Parathyroid adenoma (tissue), 2 donors: ENCODE measurements at regions not wholly inside any gene's neighbourhood (a gene's known extent, or its start where the extent isn't known, plus 50 kb on each side); places are given as distances from the start of the nearest gene placed in this dataset.

Experiments used
- H2AFZ ChIP-seq: fragments of 300-600 bp; sonication (generic); one replicate; pipeline ENCODE4 v1.7.0; 2017; ENCODE audit warnings: antibody characterized with exemption, mild to moderate bottlenecking
- H3K27ac ChIP-seq: fragments of 300-600 bp; sonication (generic); one replicate; pipeline ENCODE4 v1.7.0; 2017
- H3K27me3 ChIP-seq: fragments of 300-600 bp; sonication (generic); one replicate; pipeline ENCODE4 v1.7.0; 2017; ENCODE audit warnings: low read length; ENCODE audit not compliant: control insufficient read depth, insufficient read depth
- H3K36me3 ChIP-seq: fragments of 300-600 bp; sonication (generic); one replicate; pipeline ENCODE4 v1.7.0; 2017; ENCODE audit warnings: low read length; ENCODE audit not compliant: control insufficient read depth, insufficient read depth
- H3K4me1 ChIP-seq: fragments of 300-600 bp; sonication (generic); one replicate; pipeline ENCODE4 v1.7.0; 2017; ENCODE audit warnings: control low read depth
- H3K4me2 ChIP-seq: fragments of 300-600 bp; sonication (generic); one replicate; pipeline ENCODE4 v1.7.0; 2017; ENCODE audit warnings: low read length
- H3K4me3 ChIP-seq: fragments of 300-600 bp; sonication (generic); one replicate; pipeline ENCODE4 v1.7.0; 2017; ENCODE audit warnings: low read depth, low read length
- H3K79me2 ChIP-seq: fragments of 300-600 bp; sonication (generic); one replicate; pipeline ENCODE4 v1.7.0; 2017; ENCODE audit warnings: control low read depth
- H3K9ac ChIP-seq: fragments of 300-600 bp; sonication (generic); one replicate; pipeline ENCODE4 v1.7.0; 2017; ENCODE audit warnings: mild to moderate bottlenecking
- H3K9me3 ChIP-seq: fragments of 300-600 bp; sonication (generic); one replicate; pipeline ENCODE4 v1.7.0; 2017; ENCODE audit warnings: low read length; ENCODE audit not compliant: control insufficient read depth
- CTCF ChIP-seq: fragments of 300-600 bp; sonication (generic); IDR thresholded peaks from one replicate; pipeline ENCODE4 v1.7.0; 2017; ENCODE audit warnings: antibody characterized with exemption, mild to moderate bottlenecking
- donor health status: primary hyperparathyroidism.

- H3K4me3 ChIP-seq, result no peak overlapping the region
- no peak overlapping the region for H3K27ac ChIP-seq
- H3K9me3 ChIP-seq, result no peaks in the 10 kb centered on the region
- no peak overlapping the region for H2AFZ ChIP-seq
- H3K27me3 ChIP-seq, result no peaks in the 10 kb centered on the region
- H3K4me1 ChIP-seq, result no peaks in the 10 kb centered on the region
- H3K9ac ChIP-seq, result no peak overlapping the region
- no peaks in the 10 kb centered on the region for H3K36me3 ChIP-seq
- TF ChIP-seq CTCF, result no peak
- H3K79me2 ChIP-seq, result no peaks in the 10 kb centered on the region
- H3K4me2 ChIP-seq, result no peak overlapping the region
These were observed 116.5 kb downstream of the HS3ST3B1 start for GRCh38 chr17:14417336-14417735.

GRCh38 chr17:14409292-14409691 is 108.4 kb downstream of the HS3ST3B1 start:
- no peak overlapping the region for H2AFZ ChIP-seq
- no peak overlapping the region for H3K4me2 ChIP-seq
- no peaks in the 10 kb centered on the region for H3K79me2 ChIP-seq
- H3K36me3 ChIP-seq, result no peaks in the 10 kb centered on the region
- H3K4me1 ChIP-seq, result no peaks in the 10 kb centered on the region
- no peak for TF ChIP-seq CTCF
- no peak overlapping the region for H3K27ac ChIP-seq
- H3K9me3 ChIP-seq, result no peaks in the 10 kb centered on the region
- no peak overlapping the region for H3K9ac ChIP-seq
- no peaks in the 10 kb centered on the region for H3K27me3 ChIP-seq
- H3K4me3 ChIP-seq, result no peak overlapping the region

- Histone ChIP-seq H3K9ac (no peak overlapping the region), H3K9me3 (no peaks in the 10 kb centered on the region), H2AFZ (no peak overlapping the region), H3K4me1 (no peaks in the 10 kb centered on the region), H3K27me3 (no peaks in the 10 kb centered on the region), H3K4me2 (no peak overlapping the region), H3K27ac (no peak overlapping the region), H3K36me3 (no peaks in the 10 kb centered on the region), H3K4me3 (no peak overlapping the region), H3K79me2 (no peaks in the 10 kb centered on the region)
- TF ChIP-seq CTCF, result no peak
These were observed 106.7 kb downstream of the HS3ST3B1 start for GRCh38 chr17:14407541-14407940.

GRCh38 chr17:14405189-14405588 is 104.3 kb downstream of the HS3ST3B1 start:
- no peaks in the 10 kb centered on the region for H3K9me3 ChIP-seq
- H3K27ac ChIP-seq, result no peak overlapping the region
- no peak for TF ChIP-seq CTCF
- no peak overlapping the region for H3K9ac ChIP-seq
- H2AFZ ChIP-seq, result no peak overlapping the region
- no peaks in the 10 kb centered on the region for H3K36me3 ChIP-seq
- H3K4me3 ChIP-seq, result no peak overlapping the region
- H3K4me1 ChIP-seq, result no peaks in the 10 kb centered on the region
- H3K4me2 ChIP-seq, result no peak overlapping the region
- no peaks in the 10 kb centered on the region for H3K27me3 ChIP-seq
- H3K79me2 ChIP-seq, result no peaks in the 10 kb centered on the region
